SK-N-MC (cell line): ENCODE measurements at regions not wholly inside any gene's neighbourhood (a gene's known extent, or its start where the extent isn't known, plus 50 kb on each side); places are given as distances from the start of the nearest gene placed in this dataset.

Experiments used
- DNase-seq: peaks from one replicate; pipeline ENCODE4 v3.0.0-alpha.2; 2011; ENCODE audit warnings: low read depth, low spot score
- H3K27ac ChIP-seq: fragments of 200-600 bp; sonication (generic); 2 replicates; pipeline ENCODE4 v1.5.1; 2016; ENCODE audit warnings: mixed run types
- H3K36me3 ChIP-seq: fragments of 200-600 bp; sonication (generic); 2 replicates; pipeline ENCODE4 v1.6.1; 2017; ENCODE audit warnings: antibody characterized with exemption, low read length, mixed read lengths; ENCODE audit not compliant: insufficient read depth
- H3K4me3 ChIP-seq: fragments of 200-600 bp; sonication (generic); 2 replicates; pipeline ENCODE4 v1.5.1; 2016
- H3K9ac ChIP-seq: fragments of 200-600 bp; sonication (generic); 2 replicates; pipeline ENCODE4 v1.8.0; 2017; ENCODE audit warnings: mixed run types, mixed read lengths; ENCODE audit not compliant: insufficient read length
- H3K9me3 ChIP-seq: fragments of 200-600 bp; sonication (generic); 2 replicates; pipeline ENCODE4 v1.6.1; 2017; ENCODE audit warnings: low read depth, mild to moderate bottlenecking, antibody characterized with exemption, low read length, moderate library complexity, mixed read lengths
- EZH2 ChIP-seq: fragments of 200-600 bp; sonication (generic); IDR thresholded peaks from one replicate; pipeline ENCODE4 v1.6.1; 2017; ENCODE audit warnings: antibody characterized with exemption
- FOXP2 ChIP-seq: optimal IDR thresholded peaks from 2 replicates; pipeline ENCODE3; 2011; ENCODE audit warnings: mild to moderate bottlenecking, moderate library complexity; ENCODE audit not compliant: insufficient read depth; ENCODE audit errors: extremely low read length, control extremely low read depth
- POLR2AphosphoS5 ChIP-seq: IDR thresholded peaks from 2 replicates; pipeline ENCODE4 v1.6.1; 2012; ENCODE audit warnings: mild to moderate bottlenecking, low read depth, low read length, borderline replicate concordance

GRCh38 chr4:155514628-155515027 is 137.9 kb upstream of the MAP9 start:
- H3K9me3 ChIP-seq: no peaks in the 10 kb centered on the region
- H3K4me3 ChIP-seq: no peak overlapping the region
- no peaks in the 10 kb centered on the region for H3K36me3 ChIP-seq
- no peak overlapping the region for H3K27ac ChIP-seq
- no peak for DNase-seq
- TF ChIP-seq FOXP2: no peak
- no peak for TF ChIP-seq POLR2AphosphoS5
- H3K9ac ChIP-seq: no peak overlapping the region

DNA sequence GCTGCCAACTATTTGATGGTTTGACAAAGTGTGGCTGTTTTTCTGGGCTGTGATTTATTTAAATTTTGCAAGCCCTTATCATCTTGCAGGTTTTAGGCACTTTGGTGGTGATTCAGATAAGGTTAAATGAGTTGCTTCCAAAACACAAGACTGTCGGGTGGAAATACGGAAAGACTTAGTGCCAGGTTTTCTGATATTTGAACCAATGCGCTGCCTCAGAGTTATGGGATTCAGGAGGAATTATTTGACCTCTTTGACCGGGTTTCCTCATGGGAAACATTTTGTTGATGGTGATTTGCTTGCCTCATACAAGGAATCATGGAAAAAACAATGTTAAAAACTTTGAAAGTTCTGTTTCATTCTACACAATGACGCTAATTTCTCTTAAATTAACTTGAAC is 136.1 kb upstream of the MAP9 start:
- no peak for TF ChIP-seq FOXP2
- TF ChIP-seq EZH2: no peak
- no peak for TF ChIP-seq POLR2AphosphoS5
- DNase-seq: no peak
- Histone ChIP-seq H3K9me3 (no peaks in the 10 kb centered on the region), H3K4me3 (no peak overlapping the region), H3K9ac (no peak overlapping the region), H3K36me3 (no peaks in the 10 kb centered on the region), H3K27ac (no peak overlapping the region)

DNA sequence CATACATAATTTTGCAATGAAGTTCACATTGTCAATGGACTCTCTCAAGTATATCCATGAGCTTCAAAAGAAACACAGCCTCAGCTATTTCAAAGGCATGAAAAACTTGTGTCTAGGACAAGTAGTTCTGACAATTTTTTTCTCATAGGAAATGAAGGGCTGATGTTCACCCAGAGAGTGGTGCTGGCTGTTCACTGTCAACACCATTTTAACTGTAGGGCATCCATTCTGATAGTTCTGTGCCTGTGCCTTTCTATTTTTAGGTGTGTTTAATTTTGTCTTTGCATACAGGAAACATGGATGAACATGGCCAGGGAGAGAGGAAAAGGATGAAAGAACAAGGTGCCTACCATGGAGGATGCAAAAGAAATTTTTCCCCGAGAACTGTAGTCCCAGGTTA is 135.3 kb upstream of the MAP9 start:
- no peak overlapping the region for H3K4me3 ChIP-seq
- no peak for TF ChIP-seq FOXP2
- TF ChIP-seq POLR2AphosphoS5: no peak
- TF ChIP-seq EZH2: no peak
- H3K9ac ChIP-seq: no peak overlapping the region
- H3K27ac ChIP-seq: no peak overlapping the region
- DNase-seq: no peak
- no peaks in the 10 kb centered on the region for H3K9me3 ChIP-seq
- no peaks in the 10 kb centered on the region for H3K36me3 ChIP-seq

GRCh38 chr4:155510771-155511170 is 134.0 kb upstream of the MAP9 start:
- Histone ChIP-seq H3K36me3 (no peaks in the 10 kb centered on the region), H3K4me3 (no peak overlapping the region), H3K9me3 (no peaks in the 10 kb centered on the region), H3K9ac (no peak overlapping the region), H3K27ac (no peak overlapping the region)
- no peak for TF ChIP-seq FOXP2
- TF ChIP-seq POLR2AphosphoS5: no peak
- no peak for TF ChIP-seq EZH2
- no peak for DNase-seq

DNA sequence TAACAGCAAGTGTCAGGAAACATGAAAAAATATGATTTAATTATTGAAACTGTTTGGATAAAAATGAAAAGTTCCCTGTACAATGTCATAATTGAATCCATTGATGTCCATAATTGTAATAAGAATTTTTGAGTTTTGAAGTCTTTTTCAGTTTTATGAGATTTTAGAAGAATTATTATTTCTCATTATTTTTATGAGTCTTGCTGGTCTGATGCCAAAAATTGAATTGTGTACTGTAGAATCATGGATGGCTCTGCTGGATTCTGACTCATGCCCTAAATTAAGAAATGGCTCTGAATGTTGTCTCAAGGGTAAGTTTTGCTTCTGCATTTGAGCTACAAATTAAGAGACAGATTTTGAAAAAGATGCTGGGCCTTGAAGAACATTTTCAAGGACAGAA is 132.8 kb upstream of the MAP9 start:
- Histone ChIP-seq H3K9ac (no peak overlapping the region), H3K36me3 (no peaks in the 10 kb centered on the region), H3K4me3 (no peak overlapping the region), H3K27ac (no peak overlapping the region), H3K9me3 (no peaks in the 10 kb centered on the region)
- no peak for DNase-seq
- TF ChIP-seq FOXP2: no peak

DNA sequence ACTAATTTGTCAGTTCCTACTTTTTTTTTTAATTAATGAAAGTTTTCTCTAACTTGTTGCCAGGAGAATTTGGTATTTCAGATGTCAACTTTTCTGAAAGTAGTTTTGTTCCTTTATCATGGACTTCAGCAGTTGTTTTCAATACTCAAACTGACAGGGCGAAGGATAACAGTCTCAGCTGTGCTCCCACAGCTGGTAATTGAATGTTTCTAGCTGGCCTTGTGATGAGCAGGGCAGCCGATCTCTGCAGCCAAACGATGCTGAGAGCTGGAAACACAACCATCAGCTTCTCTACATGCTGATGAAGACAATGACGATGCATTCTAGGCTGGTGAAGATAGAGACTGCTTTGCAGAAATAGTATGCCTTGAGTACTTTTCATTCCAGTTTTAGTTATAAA is 130.0 kb upstream of the MAP9 start:
- Histone ChIP-seq H3K27ac (no peak overlapping the region), H3K36me3 (no peaks in the 10 kb centered on the region)

GRCh38 chr4:155505321-155505720 is 128.6 kb upstream of the MAP9 start:
- no peak for DNase-seq
- Histone ChIP-seq H3K9me3 (no peaks in the 10 kb centered on the region), H3K36me3 (no peaks in the 10 kb centered on the region), H3K4me3 (no peak overlapping the region), H3K27ac (no peak overlapping the region), H3K9ac (no peak overlapping the region)
- TF ChIP-seq POLR2AphosphoS5: no peak
- TF ChIP-seq FOXP2: no peak
- TF ChIP-seq EZH2: no peak

More for the DNA sequence above, 130.0 kb upstream of the MAP9 start:
- DNase-seq: no peak
- H3K4me3 ChIP-seq: no peak overlapping the region
- no peak overlapping the region for H3K9ac ChIP-seq
- H3K9me3 ChIP-seq: no peaks in the 10 kb centered on the region
- TF ChIP-seq POLR2AphosphoS5: no peak
- TF ChIP-seq EZH2: no peak
- no peak for TF ChIP-seq FOXP2

GRCh38 chr4:155497306-155497705 is 120.5 kb upstream of the MAP9 start:
- H3K36me3 ChIP-seq: no peaks in the 10 kb centered on the region
- TF ChIP-seq EZH2 (no peak), POLR2AphosphoS5 (no peak), FOXP2 (no peak)
- no peaks in the 10 kb centered on the region for H3K9me3 ChIP-seq
- H3K9ac ChIP-seq: no peak overlapping the region
- DNase-seq: no peak
- H3K4me3 ChIP-seq: no peak overlapping the region
- no peak overlapping the region for H3K27ac ChIP-seq

GRCh38 chr4:155496294-155496626 is 119.5 kb upstream of the MAP9 start:
- H3K27ac ChIP-seq: no peak overlapping the region
- H3K36me3 ChIP-seq: no peaks in the 10 kb centered on the region
- no peaks in the 10 kb centered on the region for H3K9me3 ChIP-seq
- H3K4me3 ChIP-seq: no peak overlapping the region
- no peak for DNase-seq
- TF ChIP-seq FOXP2 (no peak), EZH2 (no peak), POLR2AphosphoS5 (no peak)
- no peak overlapping the region for H3K9ac ChIP-seq
